ENCODE measurements at regions not wholly inside any gene's neighbourhood (a gene's known extent, or its start where the extent isn't known, plus 50 kb on each side); places are given as distances from the start of the nearest gene placed in this dataset.

- Mint-ChIP-seq H3K9me3 (no peaks in the 10 kb centered on the region), H3K27me3 (ENCODE audit: low read depth) (peaks cover 11% of the 10 kb centered on the region), H3K4me3 (ENCODE audit: low read depth) (no peak overlapping the region), H3K27ac (no peak overlapping the region), H3K4me1 (ENCODE audit: low read depth) (peaks cover 7% of the 10 kb centered on the region), H3K36me3 (ENCODE audit: low read depth) (no peaks in the 10 kb centered on the region)
- intact Hi-C loops (cut with micrococcal nuclease) = no loop called here
- DNase-seq (ENCODE audit: low spot score) = no peak
Observed at GRCh38 chr1:98328855-98329254, 332.7 kb upstream of the SNX7 start.

GRCh38 chr1:98327220-98327861 lies 334.2 kb upstream of the SNX7 start:
- Mint-ChIP-seq H3K36me3 (ENCODE audit: low read depth) (no peaks in the 10 kb centered on the region), H3K4me1 (ENCODE audit: low read depth) (peaks cover 14% of the 10 kb centered on the region), H3K27me3 (ENCODE audit: low read depth) (peaks cover 11% of the 10 kb centered on the region), H3K4me3 (ENCODE audit: low read depth) (no peak overlapping the region), H3K27ac (no peak overlapping the region), H3K9me3 (no peaks in the 10 kb centered on the region)
- intact Hi-C loops (cut with micrococcal nuclease) = no loop called here
- no peak for DNase-seq (ENCODE audit: low spot score)

- Mint-ChIP-seq H3K4me1 (ENCODE audit: low read depth) (peaks cover 14% of the 10 kb centered on the region), H3K4me3 (ENCODE audit: low read depth) (no peak overlapping the region), H3K27ac (no peak overlapping the region), H3K27me3 (ENCODE audit: low read depth) (peaks cover 8% of the 10 kb centered on the region), H3K36me3 (ENCODE audit: low read depth) (no peaks in the 10 kb centered on the region), H3K9me3 (no peaks in the 10 kb centered on the region)
- intact Hi-C loops (cut with micrococcal nuclease) = no loop called here
- no peak for DNase-seq (ENCODE audit: low spot score)
Observed at GRCh38 chr1:98325646-98326440, 335.7 kb upstream of the SNX7 start.

- peaks cover 7% of the 10 kb centered on the region for H3K27me3 Mint-ChIP-seq (ENCODE audit: low read depth)
- no peak for DNase-seq (ENCODE audit: low spot score)
- H3K9me3 Mint-ChIP-seq = no peaks in the 10 kb centered on the region
- H3K4me1 Mint-ChIP-seq (ENCODE audit: low read depth) = peaks cover 14% of the 10 kb centered on the region
- intact Hi-C loops (cut with micrococcal nuclease) = no loop called here
- no peak overlapping the region for H3K27ac Mint-ChIP-seq
- no peak overlapping the region for H3K4me3 Mint-ChIP-seq (ENCODE audit: low read depth)
- no peaks in the 10 kb centered on the region for H3K36me3 Mint-ChIP-seq (ENCODE audit: low read depth)
Observed at GRCh38 chr1:98323906-98324358, 337.6 kb upstream of the SNX7 start.

GRCh38 chr1:98323388-98323787 lies 338.1 kb upstream of the SNX7 start:
- intact Hi-C loops (cut with micrococcal nuclease) = no loop called here
- H3K9me3 Mint-ChIP-seq = no peaks in the 10 kb centered on the region
- H3K36me3 Mint-ChIP-seq (ENCODE audit: low read depth) = no peaks in the 10 kb centered on the region
- no peak overlapping the region for H3K27ac Mint-ChIP-seq
- no peak for DNase-seq (ENCODE audit: low spot score)
- peaks cover 14% of the 10 kb centered on the region for H3K4me1 Mint-ChIP-seq (ENCODE audit: low read depth)
- H3K4me3 Mint-ChIP-seq (ENCODE audit: low read depth) = no peak overlapping the region
- H3K27me3 Mint-ChIP-seq (ENCODE audit: low read depth) = peaks cover 4% of the 10 kb centered on the region

- no peak for DNase-seq (ENCODE audit: low spot score)
- Mint-ChIP-seq H3K27me3 (ENCODE audit: low read depth) (peaks cover 4% of the 10 kb centered on the region), H3K4me3 (ENCODE audit: low read depth) (no peak overlapping the region), H3K36me3 (ENCODE audit: low read depth) (no peaks in the 10 kb centered on the region), H3K4me1 (ENCODE audit: low read depth) (peaks cover 14% of the 10 kb centered on the region), H3K9me3 (no peaks in the 10 kb centered on the region), H3K27ac (no peak overlapping the region)
- intact Hi-C loops (cut with micrococcal nuclease) = no loop called here
Observed at GRCh38 chr1:98322966-98323365, 338.6 kb upstream of the SNX7 start.

- no peaks in the 10 kb centered on the region for H3K36me3 Mint-ChIP-seq (ENCODE audit: low read depth)
- H3K4me1 Mint-ChIP-seq (ENCODE audit: low read depth) = peaks cover 14% of the 10 kb centered on the region
- intact Hi-C loops (cut with micrococcal nuclease) = no loop called here
- H3K4me3 Mint-ChIP-seq (ENCODE audit: low read depth) = no peak overlapping the region
- H3K27me3 Mint-ChIP-seq (ENCODE audit: low read depth) = peaks cover 4% of the 10 kb centered on the region
- no peak overlapping the region for H3K27ac Mint-ChIP-seq
- DNase-seq (ENCODE audit: low spot score) = no peak
- no peaks in the 10 kb centered on the region for H3K9me3 Mint-ChIP-seq
Observed at GRCh38 chr1:98322086-98322485, 339.4 kb upstream of the SNX7 start.

- Mint-ChIP-seq H3K9me3 (no peaks in the 10 kb centered on the region), H3K36me3 (ENCODE audit: low read depth) (no peaks in the 10 kb centered on the region), H3K4me3 (ENCODE audit: low read depth) (no peak overlapping the region), H3K4me1 (ENCODE audit: low read depth) (peaks cover 14% of the 10 kb centered on the region), H3K27ac (no peak overlapping the region), H3K27me3 (ENCODE audit: low read depth) (peaks cover 4% of the 10 kb centered on the region)
- intact Hi-C loops (cut with micrococcal nuclease) = no loop called here
- no peak for DNase-seq (ENCODE audit: low spot score)
Observed at GRCh38 chr1:98321191-98321590, 340.3 kb upstream of the SNX7 start.

- H3K9me3 Mint-ChIP-seq = no peaks in the 10 kb centered on the region
Observed at GRCh38 chr1:98316286-98316905, 345.1 kb upstream of the SNX7 start.

GRCh38 chr1:98315309-98315708 lies 346.2 kb upstream of the SNX7 start:
- Mint-ChIP-seq H3K27ac (no peak overlapping the region), H3K4me1 (ENCODE audit: low read depth) (no peaks in the 10 kb centered on the region), H3K4me3 (ENCODE audit: low read depth) (no peak overlapping the region), H3K27me3 (ENCODE audit: low read depth) (peaks cover 6% of the 10 kb centered on the region), H3K36me3 (ENCODE audit: low read depth) (no peaks in the 10 kb centered on the region), H3K9me3 (no peaks in the 10 kb centered on the region)
- no peak for DNase-seq (ENCODE audit: low spot score)
- intact Hi-C loops (cut with micrococcal nuclease) = no loop called here

More at GRCh38 chr1:98316286-98316905, 345.1 kb upstream of the SNX7 start:
- H3K4me3 Mint-ChIP-seq (ENCODE audit: low read depth) = no peak overlapping the region
- intact Hi-C loops (cut with micrococcal nuclease) = no loop called here
- H3K36me3 Mint-ChIP-seq (ENCODE audit: low read depth) = no peaks in the 10 kb centered on the region
- H3K27ac Mint-ChIP-seq = no peak overlapping the region
- no peak for DNase-seq (ENCODE audit: low spot score)
- H3K27me3 Mint-ChIP-seq (ENCODE audit: low read depth) = peaks cover 5% of the 10 kb centered on the region
- H3K4me1 Mint-ChIP-seq (ENCODE audit: low read depth) = no peaks in the 10 kb centered on the region

GRCh38 chr1:98314601-98315000 lies 346.9 kb upstream of the SNX7 start:
- Mint-ChIP-seq H3K27me3 (ENCODE audit: low read depth) (peaks cover 5% of the 10 kb centered on the region), H3K4me3 (ENCODE audit: low read depth) (no peak overlapping the region), H3K36me3 (ENCODE audit: low read depth) (no peaks in the 10 kb centered on the region), H3K27ac (no peak overlapping the region), H3K4me1 (ENCODE audit: low read depth) (no peaks in the 10 kb centered on the region), H3K9me3 (no peaks in the 10 kb centered on the region)
- DNase-seq (ENCODE audit: low spot score) = no peak
- intact Hi-C loops (cut with micrococcal nuclease) = no loop called here

- intact Hi-C loops (cut with micrococcal nuclease) = no loop called here
- no peak for DNase-seq (ENCODE audit: low spot score)
- Mint-ChIP-seq H3K36me3 (ENCODE audit: low read depth) (no peaks in the 10 kb centered on the region), H3K27me3 (ENCODE audit: low read depth) (peaks cover 5% of the 10 kb centered on the region), H3K4me3 (ENCODE audit: low read depth) (no peak overlapping the region), H3K27ac (no peak overlapping the region), H3K4me1 (ENCODE audit: low read depth) (peaks cover 4% of the 10 kb centered on the region), H3K9me3 (no peaks in the 10 kb centered on the region)
Observed at GRCh38 chr1:98306517-98307089, 354.9 kb upstream of the SNX7 start.

- Mint-ChIP-seq H3K27me3 (ENCODE audit: low read depth) (peaks cover 3% of the 10 kb centered on the region), H3K36me3 (ENCODE audit: low read depth) (no peaks in the 10 kb centered on the region)
- intact Hi-C loops (cut with micrococcal nuclease) = no loop called here
Observed at GRCh38 chr1:98305362-98305761, 356.2 kb upstream of the SNX7 start.

More at GRCh38 chr1:98305362-98305761, 356.2 kb upstream of the SNX7 start:
- Mint-ChIP-seq H3K4me1 (ENCODE audit: low read depth) (peaks cover 4% of the 10 kb centered on the region), H3K9me3 (no peaks in the 10 kb centered on the region), H3K27ac (no peak overlapping the region), H3K4me3 (ENCODE audit: low read depth) (no peak overlapping the region)
- DNase-seq (ENCODE audit: low spot score) = no peak

Data from activated T-helper 2 cell treated with anti-CD3 and anti-CD28 coated beads, Interferon-gamma antibody, Interleukin-2, Interleukin-4, amounts not matched to agents 10 μg/mL and 5 μg/mL and 100 μg/mL, durations not matched to agents 14 hours and 24 hours and 36 hours (primary cell).